Kidney (tissue), 13 donors: ENCODE measurements at regions not wholly inside any gene's neighbourhood (a gene's known extent, or its start where the extent isn't known, plus 50 kb on each side); places are given as distances from the start of the nearest gene placed in this dataset.

ENCODE experiments used
- DNase-seq, 5 donors: peaks; one replicate each; pipeline ENCODE4 v3.0.0-alpha.2; 2013 to 2020
- FAIRE-seq: peaks from 2 replicates; lab custom pipeline; 2012; peaks lifted over from hg19 to GRCh38; lab: Jason Lieb, UNC
- H3K27ac ChIP-seq, 2 donors: one replicate each; pipeline ENCODE4 v1.7.0; 2013; ENCODE audit warnings: low read depth in 2 of 2, low read length in 2 of 2, inconsistent platforms in 1 of 2
- H3K27me3 ChIP-seq: one replicate; pipeline ENCODE4 v1.7.1; 2013; ENCODE audit warnings: low read length, inconsistent platforms; ENCODE audit not compliant: control insufficient read depth, insufficient read depth
- H3K36me3 ChIP-seq, 3 donors: one replicate each; pipeline versions ENCODE4 v1.7.0 to v1.7.1; 2013; ENCODE audit warnings: low read length in 3 of 3, control low read depth in 1 of 3, inconsistent platforms in 1 of 3; ENCODE audit not compliant: insufficient read depth in 3 of 3, control insufficient read depth in 2 of 3
- H3K4me1 ChIP-seq, 3 donors: one replicate each; pipeline versions ENCODE4 v1.7.0 to v1.7.1; 2013; ENCODE audit warnings: low read length in 3 of 3, inconsistent platforms in 1 of 3, low read depth in 1 of 3; ENCODE audit not compliant: control insufficient read depth in 2 of 3, insufficient read depth in 2 of 3
- H3K4me3 ChIP-seq, 3 donors: one replicate each; pipeline versions ENCODE4 v1.7.0 to v1.8.1; 2013; ENCODE audit warnings: low read length in 3 of 3, control low read depth in 1 of 3, inconsistent platforms in 1 of 3
- H3K9ac ChIP-seq, 3 donors: one replicate each; pipeline versions ENCODE4 v1.7.0 to v1.7.1; 2013; ENCODE audit warnings: low read length in 3 of 3, control low read depth in 1 of 3, inconsistent platforms in 1 of 3
- H3K9me3 ChIP-seq, 3 donors: one replicate each; pipeline versions ENCODE4 v1.7.0 to v1.7.1; 2013; ENCODE audit warnings: low read length in 3 of 3, control low read depth in 1 of 3, inconsistent platforms in 1 of 3; ENCODE audit not compliant: control insufficient read depth in 2 of 3, insufficient read depth in 1 of 3
- CTCF ChIP-seq: IDR thresholded peaks from 3 replicates; pipeline ENCODE4 v1.5.1; 2012; ENCODE audit warnings: mild to moderate bottlenecking, moderate library complexity, borderline replicate concordance; ENCODE audit not compliant: insufficient read depth; ENCODE audit errors: extremely low read depth
- intact Hi-C: fragments of 100-400 bp; cut with DNase I; formaldehyde crosslinking; loops from one replicate; pipeline ENCODE4 v1.11.1; 2022
- donor health status: control.
- donor health status: control.
- donor health status: control.
- donor health status: control.
- donor health status: control.
- donor health status: DM: yes; HTN: yes; CAD: no.
- donor health status: Normal renal cell carcinoma (clear cell type).

GRCh38 chr18:52070291-52070756, 269.7 kb upstream of the DCC start:
- DNase-seq: peak in 4 of 5 donors; percentile 46 to 80 (median 62)
- intact Hi-C loops: no loop called here
- TF ChIP-seq CTCF: no peak
- Histone ChIP-seq H3K9me3 (peaks cover 0 to 10% (median 0%) of the 10 kb centered on the region in 3 donors), H3K4me1 (peaks cover 0 to 2% (median 0%) of the 10 kb centered on the region in 3 donors), H3K27ac (no peak overlapping the region), H3K4me3 (peak overlapping the region in 1 of 3 donors; percentile 3), H3K36me3 (no peaks in the 10 kb centered on the region), H3K9ac (no peak overlapping the region), H3K27me3 (no peaks in the 10 kb centered on the region)
- FAIRE-seq: no peak

GRCh38 chr18:52077251-52077983, 262.6 kb upstream of the DCC start:
- no peaks in the 10 kb centered on the region for H3K4me1 ChIP-seq
- H3K9me3 ChIP-seq: no peaks in the 10 kb centered on the region
- H3K36me3 ChIP-seq: no peaks in the 10 kb centered on the region
- H3K4me3 ChIP-seq: no peak overlapping the region
- no peak overlapping the region for H3K27ac ChIP-seq
- FAIRE-seq (no peak), DNase-seq (no peak)
- no peak overlapping the region for H3K9ac ChIP-seq
- H3K27me3 ChIP-seq: no peaks in the 10 kb centered on the region
- intact Hi-C loops: no loop called here
- TF ChIP-seq CTCF: no peak

GRCh38 chr18:52082246-52082645, 257.8 kb upstream of the DCC start:
- DNase-seq (no peak), FAIRE-seq (no peak)
- no peaks in the 10 kb centered on the region for H3K9me3 ChIP-seq
- no peak overlapping the region for H3K4me3 ChIP-seq
- intact Hi-C loops: no loop called here
- peaks cover 0 to 7% (median 0%) of the 10 kb centered on the region in 3 donors for H3K4me1 ChIP-seq
- TF ChIP-seq CTCF: no peak
- no peaks in the 10 kb centered on the region for H3K36me3 ChIP-seq
- no peak overlapping the region for H3K27ac ChIP-seq
- H3K9ac ChIP-seq: no peak overlapping the region
- no peaks in the 10 kb centered on the region for H3K27me3 ChIP-seq

GRCh38 chr18:52087140-52087539, 252.9 kb upstream of the DCC start:
- Histone ChIP-seq H3K27me3 (no peaks in the 10 kb centered on the region), H3K27ac (no peak overlapping the region), H3K4me3 (no peak overlapping the region), H3K9me3 (no peaks in the 10 kb centered on the region), H3K9ac (no peak overlapping the region), H3K4me1 (peaks cover 0 to 7% (median 0%) of the 10 kb centered on the region in 3 donors), H3K36me3 (no peaks in the 10 kb centered on the region)
- intact Hi-C loops: no loop called here
- no peak for FAIRE-seq
- no peak for TF ChIP-seq CTCF
- DNase-seq: no peak
